ENCODE measurements at regions not wholly inside any gene's neighbourhood (a gene's known extent, or its start where the extent isn't known, plus 50 kb on each side); places are given as distances from the start of the nearest gene placed in this dataset.

DNA sequence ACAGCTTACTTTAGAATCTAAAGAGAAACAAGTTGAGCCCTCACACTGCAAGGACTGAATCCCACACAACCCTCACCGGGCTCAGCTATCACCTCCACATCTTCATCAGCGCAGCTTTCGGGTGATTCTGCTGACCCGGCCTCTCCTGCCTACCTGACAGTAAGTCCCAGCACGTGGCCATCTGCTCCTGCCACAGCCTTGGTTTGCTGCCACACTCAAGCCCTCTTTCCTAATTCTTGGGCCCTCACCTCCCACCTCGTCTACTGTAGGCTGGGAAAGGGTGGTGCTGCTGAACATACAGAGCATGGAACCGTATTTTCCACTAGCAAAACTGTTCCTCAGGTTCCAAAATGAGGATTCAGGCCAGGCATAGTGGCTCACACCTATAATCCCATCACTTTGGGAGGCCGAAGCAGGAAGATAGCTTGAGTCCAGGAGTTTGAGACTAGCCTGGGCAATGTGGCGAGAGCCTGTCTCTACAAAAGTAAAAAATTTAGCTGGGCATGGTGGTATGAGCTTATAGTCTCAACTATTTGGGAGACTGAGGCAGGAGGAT lies 55.3 kb upstream of the HAAO start:
- CTCF ChIA-PET, result interaction anchor here (0.7 kb wide), 1 partner anchor 628 kb away, joined by 8 read pairs; no protein-coding TSS in a partner anchor
- intact Hi-C loops (cut with micrococcal nuclease; ENCODE audit: unreplicated experiment), result no loop called here

GRCh38 chr2:42846932-42847595 lies 54.7 kb upstream of the HAAO start:
- no peaks in the 10 kb centered on the region for H4K20me1 ChIP-seq (ENCODE audit: insufficient read depth)
- DNase-seq, result no peak
- intact Hi-C loops (cut with micrococcal nuclease; ENCODE audit: unreplicated experiment), result no loop called here
- H3K27ac ChIP-seq, result no peak overlapping the region
- H3K9me2 ChIP-seq (ENCODE audit: insufficient read depth), result no peaks in the 10 kb centered on the region
- BruUV-seq (replicated peaks), result no TSS peak
- no peak overlapping the region for H2AFZ ChIP-seq
- H3K36me3 ChIP-seq (ENCODE audit: low read depth), result no peaks in the 10 kb centered on the region
- TF ChIP-seq, protein P1, sequence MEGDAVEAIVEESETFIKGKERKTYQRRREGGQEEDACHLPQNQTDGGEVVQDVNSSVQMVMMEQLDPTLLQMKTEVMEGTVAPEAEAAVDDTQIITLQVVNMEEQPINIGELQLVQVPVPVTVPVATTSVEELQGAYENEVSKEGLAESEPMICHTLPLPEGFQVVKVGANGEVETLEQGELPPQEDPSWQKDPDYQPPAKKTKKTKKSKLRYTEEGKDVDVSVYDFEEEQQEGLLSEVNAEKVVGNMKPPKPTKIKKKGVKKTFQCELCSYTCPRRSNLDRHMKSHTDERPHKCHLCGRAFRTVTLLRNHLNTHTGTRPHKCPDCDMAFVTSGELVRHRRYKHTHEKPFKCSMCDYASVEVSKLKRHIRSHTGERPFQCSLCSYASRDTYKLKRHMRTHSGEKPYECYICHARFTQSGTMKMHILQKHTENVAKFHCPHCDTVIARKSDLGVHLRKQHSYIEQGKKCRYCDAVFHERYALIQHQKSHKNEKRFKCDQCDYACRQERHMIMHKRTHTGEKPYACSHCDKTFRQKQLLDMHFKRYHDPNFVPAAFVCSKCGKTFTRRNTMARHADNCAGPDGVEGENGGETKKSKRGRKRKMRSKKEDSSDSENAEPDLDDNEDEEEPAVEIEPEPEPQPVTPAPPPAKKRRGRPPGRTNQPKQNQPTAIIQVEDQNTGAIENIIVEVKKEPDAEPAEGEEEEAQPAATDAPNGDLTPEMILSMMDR (conservative IDR thresholded peaks at IDR 0.05), result no peak
- TF ChIP-seq EZH2 (IDR thresholded peaks at IDR 0.05; ENCODE audit: low read depth), result no peak
- no peaks in the 10 kb centered on the region for H3K79me2 ChIP-seq (ENCODE audit: low read depth)
- no peak overlapping the region for H3K4me3 ChIP-seq
- ChIA-PET CTCF (interaction anchor here (0.7 kb wide), 1 partner anchor 628 kb away, joined by 8 read pairs; no protein-coding TSS in a partner anchor), POLR2A (ENCODE audit: unreplicated experiment) (no interaction called here)
- no peaks in the 10 kb centered on the region for H3K27me3 ChIP-seq (ENCODE audit: insufficient read depth, low read depth)
- no peaks in the 10 kb centered on the region for H3K9me3 ChIP-seq (ENCODE audit: insufficient read depth, low read depth)
- H3K4me1 ChIP-seq (replicated peaks; ENCODE audit: insufficient read depth), result no peaks in the 10 kb centered on the region
- H3K4me2 ChIP-seq, result no peak overlapping the region
- no peaks in the 10 kb centered on the region for H3F3A ChIP-seq (ENCODE audit: insufficient read depth, low read depth)

More for the DNA sequence above, 55.3 kb upstream of the HAAO start:
- Histone ChIP-seq H3K9me2 (ENCODE audit: insufficient read depth) (no peaks in the 10 kb centered on the region), H4K20me1 (ENCODE audit: insufficient read depth) (no peaks in the 10 kb centered on the region), H3K27me3 (ENCODE audit: insufficient read depth, low read depth) (no peaks in the 10 kb centered on the region), H3K4me1 (replicated peaks; ENCODE audit: insufficient read depth) (no peaks in the 10 kb centered on the region), H3K36me3 (ENCODE audit: low read depth) (no peaks in the 10 kb centered on the region), H3K9me3 (ENCODE audit: insufficient read depth, low read depth) (no peaks in the 10 kb centered on the region), H3K4me3 (no peak overlapping the region), H3K79me2 (ENCODE audit: low read depth) (no peaks in the 10 kb centered on the region), H3K27ac (no peak overlapping the region), H3K4me2 (no peak overlapping the region), H3F3A (ENCODE audit: insufficient read depth, low read depth) (no peaks in the 10 kb centered on the region), H2AFZ (no peak overlapping the region)
- TF ChIP-seq EZH2 (IDR thresholded peaks at IDR 0.05; ENCODE audit: low read depth), result no peak
- TF ChIP-seq, protein P1 (conservative IDR thresholded peaks at IDR 0.05), result no peak
- DNase-seq, result no peak
- POLR2A ChIA-PET (ENCODE audit: unreplicated experiment), result interaction anchor here (0.6 kb wide), 1 partner anchor 321 kb away, joined by 4 read pairs; no protein-coding TSS in a partner anchor
- BruUV-seq (replicated peaks), result no TSS peak

DNA sequence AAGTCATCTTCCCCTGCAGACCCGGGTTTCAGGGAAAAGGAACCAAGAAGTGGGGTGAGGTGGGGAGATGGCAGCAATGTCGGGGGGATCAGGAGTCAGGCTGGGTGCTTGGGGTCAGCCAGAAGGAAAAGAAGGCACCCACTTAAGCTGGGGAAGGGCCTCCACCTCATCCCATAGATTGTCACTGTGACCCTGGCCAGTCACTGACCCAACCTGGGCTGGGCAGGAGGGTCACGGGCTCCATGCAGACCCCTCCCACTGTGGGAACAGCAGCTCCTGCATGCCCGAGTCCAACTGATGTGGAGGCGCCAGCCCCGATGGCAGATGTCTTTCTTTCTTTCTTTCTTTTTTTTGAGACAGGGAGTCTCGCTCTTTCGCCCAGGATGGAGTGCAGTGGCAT lies 53.6 kb upstream of the HAAO start:
- Histone ChIP-seq H3K9me3 (ENCODE audit: insufficient read depth, low read depth) (no peaks in the 10 kb centered on the region), H3K27ac (no peak overlapping the region), H3K79me2 (ENCODE audit: low read depth) (no peaks in the 10 kb centered on the region), H3K9me2 (ENCODE audit: insufficient read depth) (no peaks in the 10 kb centered on the region), H4K20me1 (ENCODE audit: insufficient read depth) (no peaks in the 10 kb centered on the region), H3F3A (ENCODE audit: insufficient read depth, low read depth) (no peaks in the 10 kb centered on the region), H3K4me2 (no peak overlapping the region), H3K27me3 (ENCODE audit: insufficient read depth, low read depth) (no peaks in the 10 kb centered on the region), H2AFZ (no peak overlapping the region), H3K4me3 (no peak overlapping the region), H3K36me3 (ENCODE audit: low read depth) (no peaks in the 10 kb centered on the region), H3K4me1 (replicated peaks; ENCODE audit: insufficient read depth) (no peaks in the 10 kb centered on the region)
- intact Hi-C loops (cut with micrococcal nuclease; ENCODE audit: unreplicated experiment), result no loop called here
- TF ChIP-seq, protein P1 (conservative IDR thresholded peaks at IDR 0.05), result no peak
- no peak for TF ChIP-seq EZH2 (IDR thresholded peaks at IDR 0.05; ENCODE audit: low read depth)
- no TSS peak for BruUV-seq (replicated peaks)
- POLR2A ChIA-PET (ENCODE audit: unreplicated experiment), result no interaction called here
- CTCF ChIA-PET, result interaction anchor here (0.5 kb wide), 1 partner anchor 85 kb away, joined by 17 read pairs; no protein-coding TSS in a partner anchor
- DNase-seq, result no peak

All from PC-9 (cell line).